CD14-positive monocyte (primary cell): ENCODE measurements at regions not wholly inside any gene's neighbourhood (a gene's known extent, or its start where the extent isn't known, plus 50 kb on each side); places are given as distances from the start of the nearest gene placed in this dataset.

Experiments
- DNase-seq, 3 donors: peaks; one replicate each; pipeline ENCODE4 v3.0.0-alpha.2; 2011 to 2022
- H2AFZ ChIP-seq: 2 replicates; pipeline ENCODE4 v1.6.0; 2012; ENCODE audit warnings: mild to moderate bottlenecking, low read depth, low read length, inconsistent platforms; ENCODE audit not compliant: insufficient read depth, poor library complexity, severe bottlenecking
- H3K27ac ChIP-seq, 2 donors: 1 replicate in 1 of 2; 2 replicates in 1 of 2; pipeline ENCODE4 v1.5.1; 2012 to 2013; ENCODE audit warnings: low read length in 2 of 2, control low read depth in 1 of 2, inconsistent platforms in 1 of 2, low read depth in 1 of 2, mild to moderate bottlenecking in 1 of 2
- H3K27me3 ChIP-seq, 2 donors: one replicate each; pipeline versions ENCODE4 v1.6.0 to v1.6.1; 2011 to 2013; ENCODE audit warnings: low read length in 2 of 2; ENCODE audit not compliant: control insufficient read depth in 2 of 2, insufficient read depth in 2 of 2
- H3K36me3 ChIP-seq, 2 donors: replicated peaks in 1 of 2; 1 replicate in 1 of 2; 2 replicates in 1 of 2; pipeline versions ENCODE4 v1.5.1 to v1.6.1; 2012 to 2013; ENCODE audit warnings: low read length in 2 of 2, control low read depth in 1 of 2, inconsistent platforms in 1 of 2, mild to moderate bottlenecking in 1 of 2; ENCODE audit not compliant: insufficient read depth in 2 of 2, control insufficient read depth in 1 of 2
- H3K4me1 ChIP-seq, 2 donors: 1 replicate in 1 of 2; 2 replicates in 1 of 2; pipeline versions ENCODE4 v1.5.1 to v1.6.1; 2012 to 2013; ENCODE audit warnings: low read length in 2 of 2, control low read depth in 1 of 2, inconsistent platforms in 1 of 2, mild to moderate bottlenecking in 1 of 2, moderate library complexity in 1 of 2; ENCODE audit not compliant: insufficient read depth in 2 of 2, control insufficient read depth in 1 of 2
- H3K4me2 ChIP-seq: replicated peaks from 2 replicates; pipeline ENCODE3; 2012; ENCODE audit warnings: low read length, moderate library complexity, mild to moderate bottlenecking; ENCODE audit not compliant: poor library complexity, severe bottlenecking; ENCODE audit errors: extremely low read depth
- H3K4me3 ChIP-seq, 3 experiments: fragments of 200-600 bp in 1 of 3; sonication (generic) in 1 of 3; replicated peaks in 1 of 3; 1 replicate in 2 of 3; 2 replicates in 1 of 3; pipeline ENCODE4 v1.5.1; 2011 to 2013; ENCODE audit warnings: low read length in 3 of 3, mild to moderate bottlenecking in 3 of 3, control low read depth in 2 of 3, low read depth in 2 of 3, inconsistent platforms in 1 of 3, moderate library complexity in 1 of 3
- H3K79me2 ChIP-seq: 2 replicates; pipeline ENCODE4 v1.6.0; 2012; ENCODE audit warnings: mild to moderate bottlenecking, control low read depth, inconsistent platforms, low read length, moderate library complexity; ENCODE audit not compliant: insufficient read depth
- H3K9ac ChIP-seq: 2 replicates; pipeline ENCODE4 v1.6.0; 2017; ENCODE audit warnings: low read length, mild to moderate bottlenecking; ENCODE audit not compliant: insufficient read depth, poor library complexity, severe bottlenecking
- H3K9me3 ChIP-seq, 2 donors: replicated peaks in 1 of 2; 1 replicate in 1 of 2; 2 replicates in 1 of 2; pipeline versions ENCODE4 v1.5.1 to v1.6.1; 2012 to 2013; ENCODE audit warnings: low read length in 2 of 2, control low read depth in 1 of 2; ENCODE audit not compliant: control insufficient read depth in 1 of 2, insufficient read depth in 1 of 2
- H4K20me1 ChIP-seq: 2 replicates; pipeline ENCODE4 v1.6.0; 2012; ENCODE audit warnings: mild to moderate bottlenecking, low read length, control low read depth, moderate library complexity; ENCODE audit not compliant: insufficient read depth
- H3K27ac Mint-ChIP-seq, 7 donors: one replicate each; pipeline ENCODE4 v1.8.0; 2020; ENCODE audit warnings: mild to moderate bottlenecking in 7 of 7, mixed read lengths in 7 of 7, moderate library complexity in 6 of 7, inconsistent platforms in 2 of 7
- H3K27me3 Mint-ChIP-seq, 3 donors: one replicate each; pipeline ENCODE4 v1.8.0; 2021 to 2022; ENCODE audit warnings: low read depth in 3 of 3, mild to moderate bottlenecking in 3 of 3, mixed read lengths in 3 of 3, moderate library complexity in 3 of 3, inconsistent platforms in 1 of 3
- H3K36me3 Mint-ChIP-seq, 2 donors: one replicate each; pipeline ENCODE4 v1.8.0; 2020; ENCODE audit warnings: mixed read lengths in 2 of 2, inconsistent platforms in 1 of 2, mild to moderate bottlenecking in 1 of 2
- H3K4me1 Mint-ChIP-seq: one replicate; pipeline ENCODE4 v1.8.0; 2020; ENCODE audit warnings: mild to moderate bottlenecking, mixed read lengths
- H3K4me3 Mint-ChIP-seq, 2 donors: one replicate each; pipeline ENCODE4 v1.8.0; 2020; ENCODE audit warnings: mild to moderate bottlenecking in 2 of 2, mixed read lengths in 2 of 2, moderate library complexity in 1 of 2
- H3K9me3 Mint-ChIP-seq, 7 donors: one replicate each; pipeline ENCODE4 v1.8.0; 2020 to 2022; ENCODE audit warnings: mixed read lengths in 7 of 7, mild to moderate bottlenecking in 6 of 7, moderate library complexity in 6 of 7, inconsistent platforms in 2 of 7
- WGBS: methylation state at CpG from one replicate; pipeline ENCODE4 v1.1.5; 2013; ENCODE audit warnings: missing lambda C conversion rate; ENCODE audit not compliant: insufficient coverage; 5-methylcytosine and 5-hydroxymethylcytosine counted together
- intact Hi-C, 2 donors: fragments of 100-400 bp; cut with micrococcal nuclease; formaldehyde crosslinking; loops; one replicate each; pipeline versions ENCODE4 v1.15.0 to v1.15.1; 2023
- TF ChIP-seq, protein P1 (sequence below): fragments of 200-600 bp; IDR thresholded peaks from one replicate; pipeline ENCODE4 v1.8.0; 2022; ENCODE audit warnings: antibody characterized with exemption, mild to moderate bottlenecking

- Histone ChIP-seq H3K27ac (no peak overlapping the region), H3K9ac (no peak overlapping the region), H3K4me1 (no peaks in the 10 kb centered on the region), H3K9me3 (no peaks in the 10 kb centered on the region), H3K4me3 (no peak overlapping the region), H3K36me3 (no peaks in the 10 kb centered on the region), H3K4me2 (no peak overlapping the region), H3K79me2 (no peaks in the 10 kb centered on the region), H2AFZ (no peak overlapping the region), H4K20me1 (no peaks in the 10 kb centered on the region), H3K27me3 (no peaks in the 10 kb centered on the region)
- 87% methylated on average over 2 of the region's 5 CpGs for WGBS
- Mint-ChIP-seq H3K36me3 (no peaks in the 10 kb centered on the region), H3K9me3 (no peaks in the 10 kb centered on the region), H3K4me1 (no peaks in the 10 kb centered on the region), H3K4me3 (no peak overlapping the region), H3K27me3 (peaks cover 0 to 1% (median 0%) of the 10 kb centered on the region in 3 donors), H3K27ac (no peak overlapping the region)
- intact Hi-C loops = no loop called here
- TF ChIP-seq, protein P1, sequence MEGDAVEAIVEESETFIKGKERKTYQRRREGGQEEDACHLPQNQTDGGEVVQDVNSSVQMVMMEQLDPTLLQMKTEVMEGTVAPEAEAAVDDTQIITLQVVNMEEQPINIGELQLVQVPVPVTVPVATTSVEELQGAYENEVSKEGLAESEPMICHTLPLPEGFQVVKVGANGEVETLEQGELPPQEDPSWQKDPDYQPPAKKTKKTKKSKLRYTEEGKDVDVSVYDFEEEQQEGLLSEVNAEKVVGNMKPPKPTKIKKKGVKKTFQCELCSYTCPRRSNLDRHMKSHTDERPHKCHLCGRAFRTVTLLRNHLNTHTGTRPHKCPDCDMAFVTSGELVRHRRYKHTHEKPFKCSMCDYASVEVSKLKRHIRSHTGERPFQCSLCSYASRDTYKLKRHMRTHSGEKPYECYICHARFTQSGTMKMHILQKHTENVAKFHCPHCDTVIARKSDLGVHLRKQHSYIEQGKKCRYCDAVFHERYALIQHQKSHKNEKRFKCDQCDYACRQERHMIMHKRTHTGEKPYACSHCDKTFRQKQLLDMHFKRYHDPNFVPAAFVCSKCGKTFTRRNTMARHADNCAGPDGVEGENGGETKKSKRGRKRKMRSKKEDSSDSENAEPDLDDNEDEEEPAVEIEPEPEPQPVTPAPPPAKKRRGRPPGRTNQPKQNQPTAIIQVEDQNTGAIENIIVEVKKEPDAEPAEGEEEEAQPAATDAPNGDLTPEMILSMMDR = no peak
- DNase-seq = no peak
Observed at GRCh38 chr1:224529844-224530243, 86.3 kb upstream of the CNIH3 start.

- Mint-ChIP-seq H3K9me3 (no peaks in the 10 kb centered on the region), H3K27ac (no peak overlapping the region), H3K27me3 (peaks cover 1 to 4% (median 3%) of the 10 kb centered on the region in 3 donors), H3K4me3 (no peak overlapping the region), H3K4me1 (no peaks in the 10 kb centered on the region), H3K36me3 (no peaks in the 10 kb centered on the region)
- no peaks in the 10 kb centered on the region for H3K4me1 ChIP-seq
- TF ChIP-seq, protein P1 = no peak
- no peak overlapping the region for H3K9ac ChIP-seq
- H3K36me3 ChIP-seq = no peaks in the 10 kb centered on the region
- no peak overlapping the region for H3K4me3 ChIP-seq
- no peak overlapping the region for H3K4me2 ChIP-seq
- H3K27ac ChIP-seq = no peak overlapping the region
- no peak for DNase-seq
- H3K27me3 ChIP-seq = no peaks in the 10 kb centered on the region
- H2AFZ ChIP-seq = no peak overlapping the region
- intact Hi-C loops = no loop called here
- no peaks in the 10 kb centered on the region for H3K9me3 ChIP-seq
- H3K79me2 ChIP-seq = no peaks in the 10 kb centered on the region
- H4K20me1 ChIP-seq = no peaks in the 10 kb centered on the region
- 96% methylated on average over 5 of the region's 6 CpGs for WGBS
Observed at GRCh38 chr1:224533517-224533916, 82.6 kb upstream of the CNIH3 start.
